ENCODE measurements at regions not wholly inside any gene's neighbourhood (a gene's known extent, or its start where the extent isn't known, plus 50 kb on each side); places are given as distances from the start of the nearest gene placed in this dataset.
"Not testable (repeated sequence)": the region's sequence is repeated elsewhere in the genome, so short reads cannot be mapped to it uniquely, and the experiment has no call there.

GRCh38 chr5:67643536-67643935 is 446.9 kb upstream of the CD180 start:
- no peak for DNase-seq (ENCODE audit: low read depth in 2 of 2)

- no peak for DNase-seq (ENCODE audit: low read depth in 2 of 2)
Measured at GRCh38 chr5:67639976-67640375, 443.4 kb upstream of the CD180 start.

DNA sequence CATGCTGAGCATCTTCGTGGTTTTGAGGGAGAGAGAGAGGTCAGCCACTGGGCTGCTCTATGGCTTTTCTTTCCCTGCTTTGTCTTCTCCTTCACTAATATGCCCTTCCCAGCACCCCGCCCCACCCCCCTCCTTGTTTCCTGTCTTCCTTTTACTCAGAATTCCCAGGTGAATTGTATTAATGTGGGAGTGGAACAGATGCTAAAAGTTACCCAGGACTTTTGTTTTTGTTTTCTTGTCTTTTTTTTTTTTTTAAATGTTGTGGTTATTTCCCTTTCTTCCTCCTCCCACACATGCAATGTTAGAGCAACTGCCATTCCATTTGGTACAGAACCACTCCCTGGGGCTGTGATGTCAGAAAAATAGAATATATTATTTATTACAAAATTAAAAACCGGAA is 442.7 kb upstream of the CD180 start:
- DNase-seq (ENCODE audit: low read depth in 2 of 2) = no peak

DNA sequence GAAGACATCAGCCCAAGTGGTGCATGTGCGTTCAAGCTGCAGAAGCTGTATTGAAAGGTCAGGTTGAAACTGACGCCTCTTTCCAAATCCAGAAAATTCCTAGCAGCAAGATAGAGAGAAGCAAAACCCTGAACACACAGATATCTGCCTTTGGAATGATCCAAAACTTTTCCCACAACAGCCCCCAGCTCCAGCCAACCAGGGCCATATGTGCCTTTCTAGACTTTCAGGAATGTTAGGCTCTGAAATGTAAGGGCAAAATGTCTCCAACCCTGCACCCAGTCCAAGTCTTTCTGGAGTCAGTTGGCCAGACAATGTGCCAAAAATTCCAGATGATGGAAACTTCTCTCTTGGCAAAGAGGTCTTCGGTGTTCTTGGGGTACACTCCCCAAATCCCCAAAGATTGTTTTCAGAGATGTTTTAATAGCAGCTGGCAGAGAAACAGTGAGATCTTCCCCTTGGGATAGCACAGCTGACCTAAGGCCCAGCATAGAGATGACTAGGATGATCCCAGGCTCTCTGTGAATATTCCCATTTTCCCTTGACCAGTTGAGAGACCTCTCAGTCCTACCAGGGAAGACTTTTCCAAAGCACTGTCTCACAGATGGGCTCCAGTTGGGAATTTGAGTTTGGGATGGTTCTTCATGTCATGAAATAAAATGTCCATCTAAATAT is 440.4 kb upstream of the CD180 start:
- no peak for DNase-seq (ENCODE audit: low read depth in 2 of 2)

- DNase-seq (ENCODE audit: low read depth in 2 of 2) = no peak
Measured at GRCh38 chr5:67636091-67636490, 439.5 kb upstream of the CD180 start.

GRCh38 chr5:67627079-67627478 is 430.5 kb upstream of the CD180 start:
- not testable (repeated sequence) for DNase-seq (ENCODE audit: low read depth in 2 of 2)

GRCh38 chr5:67623078-67623477 is 426.5 kb upstream of the CD180 start:
- DNase-seq (ENCODE audit: low read depth in 2 of 2) = no peak

DNA sequence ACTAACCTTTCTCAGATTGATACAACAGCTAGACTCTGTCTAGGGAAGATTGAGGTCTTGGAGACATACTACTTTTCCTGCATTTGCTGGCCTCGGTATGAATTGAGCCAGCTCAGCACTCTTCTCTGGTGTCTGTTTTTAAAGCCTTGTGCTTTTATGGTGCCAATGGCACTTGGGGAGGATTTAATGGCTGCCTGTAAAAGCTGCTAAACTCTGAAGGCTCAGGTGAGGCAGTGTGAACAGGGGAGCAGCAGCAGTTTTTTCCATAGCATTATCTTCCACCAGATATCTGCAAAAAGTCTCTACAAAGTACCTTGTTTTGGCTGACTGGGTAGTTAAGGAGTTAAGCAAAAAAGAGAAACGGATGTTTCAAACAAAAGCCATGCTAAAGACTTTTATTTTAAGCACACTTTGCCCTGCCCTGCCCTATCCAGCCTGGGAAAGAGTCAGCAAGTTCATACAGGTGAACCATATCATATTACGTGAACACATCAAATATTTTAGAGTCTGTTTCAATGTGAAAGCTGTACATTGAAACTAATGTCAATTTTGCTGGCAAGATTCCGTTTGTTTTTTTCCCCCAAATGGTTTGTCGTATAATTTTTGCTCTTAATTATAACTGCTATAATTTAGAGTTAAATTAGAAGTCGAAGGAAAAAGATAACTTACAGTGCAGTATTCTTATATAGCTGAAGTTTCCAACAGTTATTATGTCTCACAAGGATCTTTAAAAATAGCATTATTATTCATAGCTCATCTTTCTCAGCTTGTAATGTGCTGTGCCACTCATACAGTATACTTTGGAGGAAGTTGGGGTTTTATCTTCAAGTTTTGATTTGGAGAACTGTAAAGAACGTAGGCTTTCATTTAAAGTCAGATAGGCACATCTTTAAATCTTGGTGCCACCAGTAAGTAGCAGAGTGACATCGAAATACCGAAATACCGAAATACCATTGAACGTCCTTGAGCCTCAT is 424.1 kb upstream of the CD180 start:
- DNase-seq (ENCODE audit: low read depth in 2 of 2) = no peak

- DNase-seq (ENCODE audit: low read depth in 2 of 2) = no peak
Measured at GRCh38 chr5:67619636-67620035, 423.0 kb upstream of the CD180 start.

- DNase-seq (ENCODE audit: low read depth in 2 of 2) = no peak
Measured at GRCh38 chr5:67619235-67619634, 422.6 kb upstream of the CD180 start.

GRCh38 chr5:67617051-67617450 is 420.5 kb upstream of the CD180 start:
- DNase-seq (ENCODE audit: low read depth in 2 of 2) = no peak

GRCh38 chr5:67612961-67613360 is 416.4 kb upstream of the CD180 start:
- DNase-seq (ENCODE audit: low read depth in 2 of 2) = no peak

GRCh38 chr5:67610186-67610912 is 413.8 kb upstream of the CD180 start:
- no peak for DNase-seq (ENCODE audit: low read depth in 2 of 2)

GRCh38 chr5:67607958-67608357 is 411.4 kb upstream of the CD180 start:
- no peak for DNase-seq (ENCODE audit: low read depth in 2 of 2)

DNA sequence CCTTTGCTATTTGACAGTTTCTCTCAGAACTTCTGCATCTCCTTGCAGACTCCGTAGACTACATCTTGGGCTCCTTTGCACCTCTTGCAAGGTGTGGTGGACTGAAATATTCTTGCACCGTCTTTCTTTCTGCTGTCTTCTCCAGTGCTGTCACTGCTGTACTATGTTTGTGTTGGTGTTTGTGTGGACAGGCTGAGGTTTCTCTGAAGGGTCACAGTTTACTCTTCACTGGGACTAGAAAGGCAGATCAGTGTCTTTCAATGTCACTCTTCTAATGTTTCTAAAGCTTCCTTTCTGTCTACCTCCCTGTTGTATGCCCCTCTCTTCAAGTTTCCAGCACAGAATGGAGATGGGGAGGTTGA is 410.0 kb upstream of the CD180 start:
- no peak for DNase-seq (ENCODE audit: low read depth in 2 of 2)

GRCh38 chr5:67605730-67606585 is 409.4 kb upstream of the CD180 start:
- DNase-seq (ENCODE audit: low read depth in 2 of 2) = no peak

DNA sequence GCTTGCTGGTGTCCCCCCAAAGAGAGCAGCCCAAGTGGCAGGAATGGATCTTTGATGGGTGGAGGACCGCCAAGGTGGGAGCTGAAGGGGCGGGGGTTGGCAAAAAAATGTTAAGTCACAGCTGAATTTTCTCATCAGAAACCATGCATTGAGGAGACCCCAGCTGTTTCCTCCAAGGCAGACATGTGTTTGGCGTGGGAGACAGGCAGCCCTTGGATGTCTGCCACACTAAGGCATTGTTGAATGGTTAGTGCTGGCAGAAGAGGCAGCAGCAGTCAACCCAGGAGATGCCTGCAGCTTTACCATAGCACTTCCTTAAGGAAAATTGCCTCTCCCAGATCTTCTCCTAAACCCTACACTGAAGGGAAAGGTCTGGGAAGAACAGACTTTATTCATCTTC is 394.9 kb upstream of the CD180 start:
- DNase-seq (ENCODE audit: low read depth in 2 of 2) = no peak

- no peak for DNase-seq (ENCODE audit: low read depth in 2 of 2)
Measured at GRCh38 chr5:67588389-67588788, 391.8 kb upstream of the CD180 start.

- DNase-seq (ENCODE audit: low read depth in 2 of 2) = no peak
Measured at GRCh38 chr5:67581203-67581602, 384.6 kb upstream of the CD180 start.

- DNase-seq (ENCODE audit: low read depth in 2 of 2) = no peak
Measured at GRCh38 chr5:67578011-67578410, 381.4 kb upstream of the CD180 start.

DNA sequence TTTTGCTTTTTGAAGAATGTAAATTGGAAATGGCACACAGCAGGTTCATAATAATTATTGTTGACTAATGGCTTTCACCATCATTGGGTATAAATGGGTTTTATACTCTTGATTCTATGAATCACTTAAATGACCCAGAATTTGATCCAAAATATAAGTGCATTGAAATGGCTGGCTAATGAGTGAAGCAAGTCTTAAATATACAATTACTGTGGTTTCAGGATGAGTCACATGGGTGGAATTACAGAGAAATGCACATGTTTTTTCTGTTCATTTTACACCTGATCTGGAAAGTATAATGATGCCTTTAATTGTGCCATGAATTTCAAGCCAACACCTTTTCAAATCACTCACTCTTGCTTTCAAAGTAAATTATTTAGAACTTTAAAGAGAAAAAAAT is 380.8 kb upstream of the CD180 start:
- no peak for DNase-seq (ENCODE audit: low read depth in 2 of 2)

DNA sequence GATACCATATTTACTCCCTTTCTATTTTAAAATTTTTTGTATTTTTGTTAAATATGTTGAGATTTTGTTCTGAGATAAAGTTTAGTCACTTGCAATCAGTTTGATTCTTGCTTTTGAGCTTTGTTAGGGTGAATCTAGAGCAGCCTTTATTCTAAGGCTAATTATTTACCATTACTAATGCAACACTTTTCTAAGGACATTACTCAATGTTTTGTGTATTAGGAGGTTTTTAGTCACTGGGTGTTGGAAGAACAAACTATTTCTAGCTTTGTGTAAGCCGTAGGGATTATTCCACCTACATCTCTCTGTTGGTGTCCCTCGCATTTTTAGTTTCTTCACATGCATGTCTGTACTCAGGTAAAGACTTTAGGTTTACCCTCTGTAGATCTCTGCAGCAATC is 379.5 kb upstream of the CD180 start:
- no peak for DNase-seq (ENCODE audit: low read depth in 2 of 2)
